8988T (cell line): ENCODE measurements at regions not wholly inside any gene's neighbourhood (a gene's known extent, or its start where the extent isn't known, plus 50 kb on each side); places are given as distances from the start of the nearest gene placed in this dataset.
"Not testable (repeated sequence)": the region's sequence is repeated elsewhere in the genome, so short reads cannot be mapped to it uniquely, and the experiment has no call there.

Source experiments
- DNase-seq: peaks from one replicate; pipeline ENCODE4 v3.0.0; 2011

- DNase-seq, result no peak
Measured at GRCh38 chr5:135110785-135111596, 77.0 kb upstream of the PITX1 start.

GRCh38 chr5:135108992-135109391 lies 75.0 kb upstream of the PITX1 start:
- no peak for DNase-seq

- no peak for DNase-seq
Measured at GRCh38 chr5:135108569-135108968, 74.5 kb upstream of the PITX1 start.

GRCh38 chr5:135107986-135108385 lies 74.0 kb upstream of the PITX1 start:
- DNase-seq, result no peak

- no peak for DNase-seq
Measured at GRCh38 chr5:135106610-135107471, 72.8 kb upstream of the PITX1 start.

GRCh38 chr5:135106136-135106535 lies 72.1 kb upstream of the PITX1 start:
- no peak for DNase-seq

- no peak for DNase-seq
Measured at GRCh38 chr5:135105105-135105484, 71.1 kb upstream of the PITX1 start.

GRCh38 chr5:135103575-135103853 lies 69.5 kb upstream of the PITX1 start:
- no peak for DNase-seq

- no peak for DNase-seq
Measured at GRCh38 chr5:135102716-135103574, 68.9 kb upstream of the PITX1 start.

GRCh38 chr5:135100431-135100830 lies 66.4 kb upstream of the PITX1 start:
- DNase-seq, result no peak

GRCh38 chr5:135100011-135100410 lies 66.0 kb upstream of the PITX1 start:
- no peak for DNase-seq

- no peak for DNase-seq
Measured at GRCh38 chr5:135097390-135097789, 63.4 kb upstream of the PITX1 start.

GRCh38 chr5:135095871-135096270 lies 61.8 kb upstream of the PITX1 start:
- no peak for DNase-seq

- no peak for DNase-seq
Measured at GRCh38 chr5:135095052-135095715, 61.2 kb upstream of the PITX1 start.

GRCh38 chr5:135094339-135095051 lies 60.5 kb upstream of the PITX1 start:
- DNase-seq, result no peak

GRCh38 chr5:135093483-135093882 lies 59.5 kb upstream of the PITX1 start:
- not testable (repeated sequence) for DNase-seq

GRCh38 chr5:135092476-135092875 lies 58.4 kb upstream of the PITX1 start:
- DNase-seq, result no peak

- no peak for DNase-seq
Measured at GRCh38 chr5:135091286-135091685, 57.3 kb upstream of the PITX1 start.

GRCh38 chr5:135089912-135090311 lies 55.9 kb upstream of the PITX1 start:
- DNase-seq, result no peak

GRCh38 chr5:135088911-135089310 lies 54.9 kb upstream of the PITX1 start:
- DNase-seq, result no peak

- no peak for DNase-seq
Measured at GRCh38 chr5:135087950-135088349, 53.9 kb upstream of the PITX1 start.
